ENCODE measurements at regions not wholly inside any gene's neighbourhood (a gene's known extent, or its start where the extent isn't known, plus 50 kb on each side); places are given as distances from the start of the nearest gene placed in this dataset.

- TF ChIP-seq POLR2A (IDR thresholded peaks at IDR 0.05; ENCODE audit: low read depth, low read length) (no peak), TAF1 (IDR thresholded peaks at IDR 0.05; ENCODE audit: low read depth, low read length) (no peak), POLR2AphosphoS5 (IDR thresholded peaks at IDR 0.05; ENCODE audit: low read depth, low read length) (no peak), PAX5 (IDR thresholded peaks at IDR 0.05; ENCODE audit: insufficient read depth, low read length, severe bottlenecking) (no peak)
Observed at GRCh38 chr14:53855127-53855526, 101.5 kb downstream of the BMP4 start.
